HG02885 (cell line): ENCODE measurements at regions not wholly inside any gene's neighbourhood (a gene's known extent, or its start where the extent isn't known, plus 50 kb on each side); places are given as distances from the start of the nearest gene placed in this dataset.

ENCODE experiments used
- ATAC-seq: cut with Tn5 transposase; IDR thresholded peaks from one replicate; pipeline ENCODE4 v1.9.1; 2021; ENCODE audit warnings: mild to moderate bottlenecking; ENCODE audit not compliant: unreplicated experiment, poor library complexity

GRCh38 chr21:16751695-16752474 is 761.0 kb upstream of the CXADR start:
- ATAC-seq, result no peak

- no peak for ATAC-seq
Measured at GRCh38 chr21:16752475-16752857, 760.4 kb upstream of the CXADR start.

- no peak for ATAC-seq
Measured at GRCh38 chr21:16755061-16755460, 757.8 kb upstream of the CXADR start.

GRCh38 chr21:16767201-16767600 is 745.6 kb upstream of the CXADR start:
- ATAC-seq, result no peak

- no peak for ATAC-seq
Measured at GRCh38 chr21:16768096-16768495, 744.7 kb upstream of the CXADR start.

GRCh38 chr21:16770266-16770665 is 742.6 kb upstream of the CXADR start:
- no peak for ATAC-seq

- no peak for ATAC-seq
Measured at GRCh38 chr21:16773206-16773605, 739.6 kb upstream of the CXADR start.

GRCh38 chr21:16775076-16775475 is 737.8 kb upstream of the CXADR start:
- no peak for ATAC-seq

- no peak for ATAC-seq
Measured at GRCh38 chr21:16777041-16777720, 735.7 kb upstream of the CXADR start.

- no peak for ATAC-seq
Measured at GRCh38 chr21:16788584-16788983, 724.3 kb upstream of the CXADR start.

- no peak for ATAC-seq
Measured at GRCh38 chr21:16789636-16790035, 723.2 kb upstream of the CXADR start.

- no peak for ATAC-seq
Measured at GRCh38 chr21:16792101-16792500, 720.7 kb upstream of the CXADR start.

- ATAC-seq, result no peak
Measured at GRCh38 chr21:16794950-16795349, 717.9 kb upstream of the CXADR start.

- no peak for ATAC-seq
Measured at GRCh38 chr21:16796776-16797175, 716.1 kb upstream of the CXADR start.

- no peak for ATAC-seq
Measured at GRCh38 chr21:16797540-16797939, 715.3 kb upstream of the CXADR start.

- no peak for ATAC-seq
Measured at GRCh38 chr21:16797966-16798365, 714.9 kb upstream of the CXADR start.

GRCh38 chr21:16800536-16801275 is 712.1 kb upstream of the CXADR start:
- no peak for ATAC-seq

- ATAC-seq, result no peak
Measured at GRCh38 chr21:16811011-16811410, 701.8 kb upstream of the CXADR start.

- no peak for ATAC-seq
Measured at GRCh38 chr21:16811970-16812369, 700.9 kb upstream of the CXADR start.

GRCh38 chr21:16815243-16815642 is 697.6 kb upstream of the CXADR start:
- ATAC-seq, result no peak

GRCh38 chr21:16821588-16821987 is 691.3 kb upstream of the CXADR start:
- no peak for ATAC-seq
